C4-2B (cell line): ENCODE measurements at regions not wholly inside any gene's neighbourhood (a gene's known extent, or its start where the extent isn't known, plus 50 kb on each side); places are given as distances from the start of the nearest gene placed in this dataset.
"Not testable (repeated sequence)": the region's sequence is repeated elsewhere in the genome, so short reads cannot be mapped to it uniquely, and the experiment has no call there.

Experiments
- H3K27ac ChIP-seq: fragments of 450-650 bp; 2 replicates; pipeline ENCODE4 v1.5.1; 2017
- ZFX ChIP-seq: fragments of 450-650 bp; IDR thresholded peaks from 2 replicates; pipeline ENCODE4 v1.6.1; 2017
- TF ChIP-seq, protein P1 (sequence below): fragments of 450-650 bp; conservative IDR thresholded peaks from 2 replicates; pipeline ENCODE4 v1.5.1; 2017; ENCODE audit warnings: mild to moderate bottlenecking

DNA sequence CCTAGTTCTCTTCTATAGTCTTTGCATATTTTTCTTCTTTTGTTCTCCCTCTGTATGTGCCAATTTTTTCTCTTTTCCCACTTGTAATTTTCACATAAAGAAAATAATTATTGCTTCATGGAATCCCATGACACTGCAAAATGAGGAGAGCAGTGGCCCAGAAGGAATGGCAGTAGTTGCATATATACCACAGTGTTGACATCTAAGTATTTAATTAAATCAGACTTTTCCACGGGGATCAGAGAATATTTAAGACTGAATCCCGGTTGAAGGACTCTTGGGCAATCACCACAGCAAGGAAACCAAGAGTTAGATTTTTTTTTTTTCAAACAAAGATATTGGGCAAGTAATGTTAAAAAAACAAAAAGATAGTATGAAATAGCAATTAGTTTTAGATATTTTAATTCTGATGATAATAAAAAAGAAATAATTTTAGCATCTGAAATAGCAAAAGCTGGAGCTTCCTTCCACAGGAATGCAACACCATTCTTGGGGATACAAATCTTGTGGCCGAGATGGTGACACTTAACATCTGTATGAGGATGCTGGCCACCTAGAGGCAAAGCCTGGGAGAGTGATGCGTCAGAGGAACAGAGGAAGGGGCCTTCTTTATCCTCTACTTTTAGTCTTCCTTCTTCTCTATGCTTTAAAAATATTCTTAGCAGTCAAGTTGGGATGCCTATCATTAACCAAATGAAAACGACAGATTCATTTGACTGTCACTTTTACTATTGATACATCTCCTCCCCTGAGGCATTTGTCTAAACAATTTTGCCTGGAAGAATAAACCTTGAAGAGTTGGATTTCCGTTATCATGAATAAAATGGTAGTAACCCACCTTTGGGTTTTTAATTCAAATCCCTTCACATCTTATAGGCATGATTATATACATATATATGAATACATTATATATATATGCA is 356.2 kb downstream of the GJA1 start:
- no peak for TF ChIP-seq ZFX
- TF ChIP-seq, protein P1, sequence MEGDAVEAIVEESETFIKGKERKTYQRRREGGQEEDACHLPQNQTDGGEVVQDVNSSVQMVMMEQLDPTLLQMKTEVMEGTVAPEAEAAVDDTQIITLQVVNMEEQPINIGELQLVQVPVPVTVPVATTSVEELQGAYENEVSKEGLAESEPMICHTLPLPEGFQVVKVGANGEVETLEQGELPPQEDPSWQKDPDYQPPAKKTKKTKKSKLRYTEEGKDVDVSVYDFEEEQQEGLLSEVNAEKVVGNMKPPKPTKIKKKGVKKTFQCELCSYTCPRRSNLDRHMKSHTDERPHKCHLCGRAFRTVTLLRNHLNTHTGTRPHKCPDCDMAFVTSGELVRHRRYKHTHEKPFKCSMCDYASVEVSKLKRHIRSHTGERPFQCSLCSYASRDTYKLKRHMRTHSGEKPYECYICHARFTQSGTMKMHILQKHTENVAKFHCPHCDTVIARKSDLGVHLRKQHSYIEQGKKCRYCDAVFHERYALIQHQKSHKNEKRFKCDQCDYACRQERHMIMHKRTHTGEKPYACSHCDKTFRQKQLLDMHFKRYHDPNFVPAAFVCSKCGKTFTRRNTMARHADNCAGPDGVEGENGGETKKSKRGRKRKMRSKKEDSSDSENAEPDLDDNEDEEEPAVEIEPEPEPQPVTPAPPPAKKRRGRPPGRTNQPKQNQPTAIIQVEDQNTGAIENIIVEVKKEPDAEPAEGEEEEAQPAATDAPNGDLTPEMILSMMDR: no peak
- H3K27ac ChIP-seq: no peak overlapping the region

DNA sequence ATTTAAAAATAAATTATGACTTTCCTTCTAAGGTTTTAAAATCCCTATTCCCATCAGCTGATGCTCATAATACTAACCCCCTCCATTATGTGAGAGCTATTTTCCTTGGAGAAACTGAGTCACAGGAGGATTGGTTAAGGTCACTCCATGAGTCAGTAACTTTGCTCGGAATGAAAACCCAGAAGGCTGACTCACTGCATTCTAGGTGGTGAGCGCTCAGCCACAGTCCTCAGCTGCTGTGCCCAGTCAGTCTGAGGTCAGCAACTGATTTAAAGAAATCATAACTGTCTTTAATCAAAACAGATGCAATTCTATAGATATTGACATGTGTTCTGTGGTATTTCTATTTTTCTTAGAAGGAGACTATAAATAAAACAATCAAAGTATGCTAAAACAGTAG is 359.2 kb downstream of the GJA1 start:
- TF ChIP-seq ZFX: no peak
- TF ChIP-seq, protein P1: no peak
- no peak overlapping the region for H3K27ac ChIP-seq

DNA sequence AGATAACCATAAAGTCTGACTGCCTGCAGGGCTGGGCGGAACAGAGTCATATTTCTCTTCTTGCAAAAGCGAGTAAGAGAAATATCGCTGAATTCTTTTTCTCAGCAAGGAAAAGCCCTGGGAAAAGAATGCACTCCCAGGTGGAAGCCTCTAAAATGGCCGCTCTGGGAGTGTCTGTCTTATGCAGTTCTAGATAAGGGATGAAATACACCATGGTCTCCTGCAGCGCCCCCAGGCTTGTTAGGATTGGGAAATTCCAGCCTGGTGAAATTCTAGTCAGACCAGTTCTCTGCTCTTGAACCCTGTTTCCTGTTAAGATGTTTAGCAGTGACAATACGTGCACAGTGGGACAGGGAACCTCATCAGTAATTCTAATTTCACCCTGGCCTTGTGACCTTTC is 362.2 kb downstream of the GJA1 start:
- not testable (repeated sequence) for H3K27ac ChIP-seq

DNA sequence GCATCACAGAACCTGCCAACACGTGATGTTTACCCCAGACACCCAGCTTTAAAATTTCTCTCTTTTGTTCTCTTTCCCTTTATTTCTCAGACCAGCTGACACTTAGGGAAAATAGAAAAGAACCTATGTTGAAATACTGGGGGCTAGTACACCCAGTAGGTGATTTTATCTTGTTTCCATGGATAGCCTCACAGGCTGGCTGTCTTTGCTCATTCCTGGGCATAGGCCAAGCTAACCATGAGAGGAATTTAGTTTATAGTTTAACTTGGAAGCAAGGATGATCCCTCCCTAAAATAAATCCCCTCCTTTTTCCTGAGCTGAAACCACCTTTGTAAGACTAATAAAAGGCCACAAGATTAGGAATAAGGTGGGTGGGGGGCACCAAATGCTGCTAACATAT is 362.7 kb downstream of the GJA1 start:
- not testable (repeated sequence) for H3K27ac ChIP-seq

DNA sequence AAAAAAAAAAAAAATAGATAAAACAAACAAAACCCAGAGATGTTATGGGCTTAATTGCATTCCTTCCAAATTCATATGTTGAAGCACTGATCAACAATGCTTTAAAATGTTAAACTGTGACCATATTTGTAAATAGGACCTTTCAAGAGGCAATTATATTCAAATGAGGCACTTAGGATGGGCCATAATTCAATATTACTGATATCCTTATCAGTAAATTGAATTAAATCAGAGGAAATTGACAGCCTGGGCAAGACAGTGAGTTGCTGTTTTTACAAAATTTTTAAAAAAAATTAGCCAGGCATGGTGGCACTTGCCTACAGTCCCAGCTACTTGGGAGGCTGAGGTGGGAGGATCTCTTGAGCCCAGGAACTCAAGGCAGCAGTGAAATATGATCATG is 364.1 kb downstream of the GJA1 start:
- TF ChIP-seq, protein P1: no peak
- no peak for TF ChIP-seq ZFX
- H3K27ac ChIP-seq: no peak overlapping the region

DNA sequence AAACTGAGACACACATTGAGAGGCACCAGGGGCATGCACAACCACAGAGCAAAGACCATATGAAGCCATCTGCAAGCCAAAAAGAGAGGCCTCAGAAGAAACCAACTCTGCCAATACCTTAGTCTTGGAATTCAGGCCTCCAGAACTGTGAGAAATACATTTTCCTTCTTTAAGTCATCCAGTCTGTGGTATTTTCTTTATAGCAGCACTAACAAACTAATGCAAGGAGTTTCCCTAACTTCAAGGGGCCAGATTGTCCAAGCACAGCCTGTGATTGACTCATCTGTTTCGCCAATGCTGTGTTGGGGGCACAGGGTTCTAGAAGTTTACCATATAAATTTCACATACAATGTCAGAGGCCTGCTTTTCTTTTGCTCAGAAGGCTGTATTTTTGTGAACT is 364.6 kb downstream of the GJA1 start:
- TF ChIP-seq, protein P1: no peak
- TF ChIP-seq ZFX: no peak
- H3K27ac ChIP-seq: no peak overlapping the region

DNA sequence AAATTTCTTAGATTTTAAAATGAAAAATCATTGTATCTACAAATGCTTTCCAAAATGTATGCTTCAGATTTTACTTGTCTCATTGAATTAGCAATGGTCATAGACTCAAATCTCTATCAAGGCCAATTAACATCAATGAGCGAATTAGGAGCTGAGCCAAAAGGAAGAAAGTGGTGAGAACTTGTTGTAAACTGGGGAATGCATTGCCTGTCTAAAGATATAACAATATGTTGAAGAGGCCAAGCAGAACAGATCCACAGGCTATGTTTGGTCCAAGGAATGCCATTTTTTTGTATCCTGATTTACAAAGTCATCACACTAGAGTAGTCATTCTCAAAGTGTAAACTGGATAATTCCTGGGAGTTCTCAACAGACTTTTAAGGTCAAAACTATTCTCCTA is 370.7 kb downstream of the GJA1 start:
- no peak overlapping the region for H3K27ac ChIP-seq
- TF ChIP-seq, protein P1: no peak
- no peak for TF ChIP-seq ZFX

DNA sequence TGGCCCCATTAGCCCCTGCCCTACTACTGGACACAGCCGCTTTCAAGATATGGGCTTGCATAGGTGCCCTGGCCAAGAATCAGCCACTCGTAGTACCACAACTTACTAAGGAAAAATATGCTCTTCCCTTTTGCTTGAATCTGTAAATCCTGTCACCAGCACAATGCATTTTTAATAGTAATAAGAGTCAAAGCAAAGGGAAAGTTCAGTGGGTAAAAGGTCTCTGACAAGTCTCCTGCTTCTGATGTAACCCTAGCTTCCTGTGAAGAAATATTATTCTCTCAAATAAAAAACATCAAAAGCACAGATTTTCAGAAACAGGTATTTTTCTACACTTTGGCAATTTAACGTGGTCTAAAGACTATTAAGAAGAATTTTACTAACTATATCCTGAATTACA is 373.8 kb downstream of the GJA1 start:
- no peak for TF ChIP-seq ZFX
- TF ChIP-seq, protein P1: no peak
- H3K27ac ChIP-seq: no peak overlapping the region
